ENCODE measurements at regions not wholly inside any gene's neighbourhood (a gene's known extent, or its start where the extent isn't known, plus 50 kb on each side); places are given as distances from the start of the nearest gene placed in this dataset.

DNA sequence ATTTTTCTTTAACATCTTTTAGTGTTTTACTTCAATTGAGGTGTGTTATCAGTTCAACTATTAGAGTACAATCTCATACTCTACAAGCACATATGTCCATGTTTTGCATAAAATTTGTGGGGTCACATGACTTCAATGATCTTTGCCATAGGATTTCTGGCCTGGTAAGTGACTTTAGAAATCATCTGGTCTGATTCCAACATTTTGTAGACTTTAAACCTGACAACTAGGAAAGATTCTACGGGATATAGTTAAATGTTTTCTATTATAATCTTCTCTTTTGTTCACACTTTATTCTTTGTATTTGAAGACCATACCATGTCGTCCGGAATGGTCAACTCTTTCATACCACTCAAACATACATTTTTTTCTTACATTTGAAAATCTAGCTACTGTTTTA is 62.0 kb upstream of the NEUROD1 start:
- TF ChIP-seq RFX5 (IDR thresholded peaks at IDR 0.05; ENCODE audit: low read length), result no peak
- no peak for TF ChIP-seq RAD21 (IDR thresholded peaks at IDR 0.05; ENCODE audit: low read length)
- TF ChIP-seq, protein P1, sequence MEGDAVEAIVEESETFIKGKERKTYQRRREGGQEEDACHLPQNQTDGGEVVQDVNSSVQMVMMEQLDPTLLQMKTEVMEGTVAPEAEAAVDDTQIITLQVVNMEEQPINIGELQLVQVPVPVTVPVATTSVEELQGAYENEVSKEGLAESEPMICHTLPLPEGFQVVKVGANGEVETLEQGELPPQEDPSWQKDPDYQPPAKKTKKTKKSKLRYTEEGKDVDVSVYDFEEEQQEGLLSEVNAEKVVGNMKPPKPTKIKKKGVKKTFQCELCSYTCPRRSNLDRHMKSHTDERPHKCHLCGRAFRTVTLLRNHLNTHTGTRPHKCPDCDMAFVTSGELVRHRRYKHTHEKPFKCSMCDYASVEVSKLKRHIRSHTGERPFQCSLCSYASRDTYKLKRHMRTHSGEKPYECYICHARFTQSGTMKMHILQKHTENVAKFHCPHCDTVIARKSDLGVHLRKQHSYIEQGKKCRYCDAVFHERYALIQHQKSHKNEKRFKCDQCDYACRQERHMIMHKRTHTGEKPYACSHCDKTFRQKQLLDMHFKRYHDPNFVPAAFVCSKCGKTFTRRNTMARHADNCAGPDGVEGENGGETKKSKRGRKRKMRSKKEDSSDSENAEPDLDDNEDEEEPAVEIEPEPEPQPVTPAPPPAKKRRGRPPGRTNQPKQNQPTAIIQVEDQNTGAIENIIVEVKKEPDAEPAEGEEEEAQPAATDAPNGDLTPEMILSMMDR (IDR thresholded peaks at IDR 0.05), result no peak
- no peak for TF ChIP-seq CHD2 (IDR thresholded peaks at IDR 0.05; ENCODE audit: low read length, partially characterized antibody)
- TF ChIP-seq, protein P2, sequence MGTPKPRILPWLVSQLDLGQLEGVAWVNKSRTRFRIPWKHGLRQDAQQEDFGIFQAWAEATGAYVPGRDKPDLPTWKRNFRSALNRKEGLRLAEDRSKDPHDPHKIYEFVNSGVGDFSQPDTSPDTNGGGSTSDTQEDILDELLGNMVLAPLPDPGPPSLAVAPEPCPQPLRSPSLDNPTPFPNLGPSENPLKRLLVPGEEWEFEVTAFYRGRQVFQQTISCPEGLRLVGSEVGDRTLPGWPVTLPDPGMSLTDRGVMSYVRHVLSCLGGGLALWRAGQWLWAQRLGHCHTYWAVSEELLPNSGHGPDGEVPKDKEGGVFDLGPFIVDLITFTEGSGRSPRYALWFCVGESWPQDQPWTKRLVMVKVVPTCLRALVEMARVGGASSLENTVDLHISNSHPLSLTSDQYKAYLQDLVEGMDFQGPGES (IDR thresholded peaks at IDR 0.05; ENCODE audit: low read depth, low read length), result no peak
- no peak for TF ChIP-seq SIN3A (IDR thresholded peaks at IDR 0.05; ENCODE audit: borderline replicate concordance, low read depth, low read length)
- no peak for TF ChIP-seq POLR2AphosphoS5 (IDR thresholded peaks at IDR 0.05; ENCODE audit: low read depth, low read length)
- no peak for TF ChIP-seq FOXM1 (IDR thresholded peaks at IDR 0.05; ENCODE audit: low read depth)
- no peak for TF ChIP-seq TAF1 (IDR thresholded peaks at IDR 0.05; ENCODE audit: borderline replicate concordance, low read depth, low read length)

Data from SK-N-SH (cell line).